Activated CD4-positive, alpha-beta T cell treated with anti-CD3 and anti-CD28 coated beads for 48 hours (primary cell): ENCODE measurements at regions not wholly inside any gene's neighbourhood (a gene's known extent, or its start where the extent isn't known, plus 50 kb on each side); places are given as distances from the start of the nearest gene placed in this dataset.

Experiments used
- DNase-seq: peaks from one replicate; pipeline ENCODE4 v3.0.0-alpha.2; 2020

DNA sequence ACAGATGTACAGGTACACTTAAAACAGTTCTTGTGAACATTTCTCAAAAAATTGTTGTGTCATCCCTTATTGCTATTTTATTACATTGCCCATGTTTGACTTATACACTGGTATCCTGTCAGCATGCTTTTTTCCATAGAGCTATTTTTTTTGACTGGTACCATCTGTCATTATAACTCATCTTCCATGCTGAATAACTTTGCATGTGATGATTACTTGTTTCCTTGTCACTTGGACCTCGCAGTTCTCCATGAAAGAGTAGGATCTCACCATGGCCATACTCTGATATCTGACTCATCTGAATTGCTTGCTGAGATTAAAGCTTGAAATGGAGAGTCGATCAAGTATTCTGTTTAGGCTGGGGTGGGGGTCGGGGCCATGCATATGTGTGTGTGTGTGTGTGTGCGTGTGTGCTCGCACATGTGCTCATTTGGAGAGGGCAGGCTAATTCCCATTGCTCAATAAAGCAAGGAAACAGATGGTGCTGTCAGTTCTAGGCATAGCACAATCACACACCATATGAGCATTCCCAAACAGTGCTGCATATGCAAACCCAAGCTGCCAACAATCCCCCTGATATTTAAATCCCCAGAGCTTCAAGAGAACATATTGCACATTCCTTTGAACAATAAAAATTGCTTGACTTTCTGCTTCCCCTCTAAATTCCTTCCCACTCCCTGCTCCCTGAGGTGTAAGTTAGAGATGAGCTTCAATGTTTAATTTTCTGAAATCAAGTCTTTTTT is 62.9 kb downstream of the NHLRC3 start:
- no peak for DNase-seq

DNA sequence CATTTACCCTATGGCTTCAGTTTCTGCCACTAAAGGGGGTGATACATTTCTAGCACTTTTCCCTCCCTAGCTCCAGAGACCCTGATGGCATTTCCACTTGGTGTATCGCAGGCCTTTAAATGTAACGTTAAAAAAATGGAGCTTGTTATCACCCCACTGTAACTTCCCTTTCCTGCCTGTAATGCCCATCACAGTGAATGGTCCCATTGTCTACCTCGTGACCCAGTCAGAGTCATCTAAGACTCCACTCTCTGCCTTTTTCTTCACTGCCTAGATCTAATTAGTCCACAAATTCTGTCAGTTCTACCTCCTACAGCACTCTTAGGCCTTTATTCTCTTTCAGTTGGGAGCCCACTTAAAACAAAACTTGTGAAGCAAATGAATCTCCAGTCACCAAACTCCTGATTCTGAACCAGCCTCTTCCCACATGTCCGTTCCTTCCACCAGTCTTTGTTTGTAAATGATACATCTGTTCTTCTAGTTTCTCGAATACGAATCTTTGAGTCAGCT is 64.8 kb downstream of the NHLRC3 start:
- no peak for DNase-seq

DNA sequence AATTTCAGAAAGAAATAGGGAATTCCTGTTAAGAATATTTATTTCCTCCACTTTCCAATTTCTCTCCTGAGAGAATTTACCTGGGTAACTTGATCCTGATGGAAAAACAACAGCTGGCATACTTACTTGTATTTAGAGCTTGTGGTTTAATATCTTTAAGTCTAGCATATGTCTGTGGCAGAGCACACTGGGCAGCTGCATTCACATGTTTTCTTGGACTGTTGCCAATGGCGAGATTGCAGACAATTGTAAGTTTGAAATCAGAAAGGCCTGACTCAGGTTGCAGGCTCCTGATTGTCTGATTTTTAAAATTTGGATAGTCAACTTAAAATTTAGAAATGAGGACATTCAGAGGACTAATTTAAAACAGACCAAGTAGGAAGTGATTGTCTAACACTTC is 66.9 kb downstream of the NHLRC3 start:
- no peak for DNase-seq

DNA sequence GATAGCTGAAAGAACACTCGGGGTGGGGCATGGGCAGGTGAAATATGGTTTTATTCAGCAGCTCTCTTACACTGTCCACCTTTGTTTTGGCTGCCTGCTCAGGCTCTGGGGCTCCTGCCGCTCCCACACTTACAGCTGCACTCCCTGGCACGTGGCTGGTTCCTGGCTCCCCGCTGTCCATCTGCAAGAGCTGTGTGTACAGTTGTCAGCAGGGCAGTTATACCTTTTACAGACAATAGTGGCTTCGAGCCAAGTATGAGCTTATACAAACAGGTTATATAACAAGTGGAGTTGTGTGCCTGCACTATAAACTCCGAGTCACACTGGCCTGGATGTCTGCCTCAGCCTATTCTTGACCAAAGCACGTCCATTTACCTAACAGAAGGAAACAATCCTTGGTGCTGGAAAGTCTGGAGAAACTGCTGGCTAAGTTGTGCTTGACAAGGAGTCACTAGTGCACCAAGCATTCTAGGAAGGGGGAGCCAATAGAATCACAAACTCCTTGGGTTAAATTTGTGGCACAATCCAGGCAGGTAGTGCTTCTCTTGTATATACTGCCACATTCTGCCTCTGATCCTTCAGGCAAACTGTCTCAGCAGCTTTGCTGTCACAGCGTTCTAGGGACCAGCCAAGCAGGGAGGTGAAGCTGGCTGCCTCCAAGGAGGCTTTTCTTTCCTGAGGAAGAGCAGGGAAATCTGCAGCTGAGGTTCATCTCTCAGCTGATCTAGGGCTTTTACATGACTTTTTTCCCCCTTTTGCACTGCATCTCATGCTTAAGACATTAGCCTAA is 68.2 kb downstream of the NHLRC3 start:
- DNase-seq = no peak

GRCh38 chr13:39107561-39107960 is 69.3 kb downstream of the NHLRC3 start:
- DNase-seq = no peak

GRCh38 chr13:39108783-39109182 is 70.5 kb downstream of the NHLRC3 start:
- no peak for DNase-seq

DNA sequence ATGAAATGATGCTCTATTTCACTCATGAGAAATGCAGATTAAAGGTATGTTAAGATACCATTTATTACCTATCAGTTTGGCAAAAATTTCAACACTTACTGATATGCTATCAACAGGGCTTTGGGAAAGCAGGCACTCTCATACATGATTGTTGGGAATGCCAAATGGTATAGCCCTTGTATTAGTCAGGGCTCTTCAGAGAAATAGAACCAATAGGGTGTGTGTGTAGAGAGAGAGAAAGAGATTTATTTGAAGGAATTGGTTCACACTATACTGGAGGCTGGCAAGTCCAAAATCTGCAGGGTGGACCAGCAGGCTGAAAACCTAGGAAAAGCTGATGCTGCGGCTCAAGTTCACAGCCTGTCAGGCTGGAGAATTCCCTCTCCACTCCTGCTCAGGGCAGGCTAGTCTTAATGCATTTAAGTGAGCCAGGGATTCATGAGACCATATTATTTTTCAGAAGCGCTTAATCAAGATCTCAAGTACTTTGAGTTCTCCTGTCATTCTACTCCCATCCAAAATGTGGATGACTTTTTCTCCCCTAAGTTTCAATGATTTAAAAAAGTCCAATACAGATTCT is 72.4 kb downstream of the NHLRC3 start:
- no peak for DNase-seq

- no peak for DNase-seq
Measured at GRCh38 chr13:39111145-39111544, 72.9 kb downstream of the NHLRC3 start.

DNA sequence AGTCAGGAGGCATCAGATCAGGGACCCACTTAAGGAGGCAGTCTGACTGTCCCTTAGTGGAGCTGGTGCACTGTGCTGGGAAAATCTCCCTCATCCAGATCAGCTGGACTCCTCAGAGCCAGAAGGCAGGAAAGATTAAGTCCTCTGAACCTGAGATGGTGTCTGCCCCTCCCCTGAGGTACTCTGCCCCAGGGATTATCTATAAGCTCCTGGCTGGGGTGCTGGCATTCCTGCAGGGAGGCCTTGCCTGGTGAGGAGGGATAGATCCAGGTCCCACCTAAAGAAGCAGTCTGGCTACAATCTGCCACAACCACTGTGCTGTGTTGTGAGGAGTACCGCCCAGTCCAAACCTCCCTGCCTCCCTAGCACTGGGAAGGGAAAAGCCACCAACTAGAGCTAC is 81.2 kb downstream of the NHLRC3 start:
- DNase-seq = no peak

DNA sequence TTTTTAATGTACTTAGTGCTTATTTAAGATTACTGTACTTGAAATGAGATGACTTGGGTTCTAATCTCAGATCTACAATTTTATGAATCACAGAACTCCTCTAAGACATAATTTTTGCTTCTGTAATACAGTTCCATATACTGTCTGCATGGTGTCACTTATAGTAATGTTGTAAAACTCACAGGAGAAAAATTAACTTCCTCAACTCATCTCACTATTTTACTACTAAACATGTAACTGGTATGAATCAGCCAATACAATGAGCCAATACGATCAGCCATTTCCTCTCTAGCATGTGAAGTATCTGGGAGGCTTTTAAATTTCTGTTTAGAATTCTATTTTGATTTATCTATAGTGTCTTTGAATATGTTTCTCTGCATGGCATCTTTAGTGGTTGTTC is 85.3 kb downstream of the NHLRC3 start:
- DNase-seq = no peak

DNA sequence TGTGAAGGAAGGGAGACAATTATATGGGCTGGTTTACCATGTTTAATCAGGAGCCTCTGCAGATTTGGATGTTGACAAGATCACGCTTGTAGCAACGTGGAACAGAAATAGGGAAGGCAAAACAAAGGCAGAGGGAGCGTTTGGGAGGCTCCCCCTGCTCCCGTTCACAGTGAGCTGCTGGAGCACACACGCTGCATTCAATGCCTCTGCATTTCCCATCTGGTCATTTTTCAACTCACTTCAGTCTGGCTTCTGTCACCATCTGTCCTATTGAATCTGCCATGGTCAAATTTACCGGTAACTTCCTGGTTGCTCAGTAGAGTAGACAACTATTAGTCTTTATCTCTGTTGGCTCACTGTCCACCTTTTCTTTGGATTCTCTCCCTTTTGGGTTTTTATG is 91.0 kb downstream of the NHLRC3 start:
- DNase-seq = no peak

- DNase-seq = no peak
Measured at GRCh38 chr13:39130301-39130700, 92.0 kb downstream of the NHLRC3 start.

- no peak for DNase-seq
Measured at GRCh38 chr13:39132286-39133230, 94.3 kb downstream of the NHLRC3 start.

GRCh38 chr13:39133781-39134180 is 95.5 kb downstream of the NHLRC3 start:
- DNase-seq = no peak

DNA sequence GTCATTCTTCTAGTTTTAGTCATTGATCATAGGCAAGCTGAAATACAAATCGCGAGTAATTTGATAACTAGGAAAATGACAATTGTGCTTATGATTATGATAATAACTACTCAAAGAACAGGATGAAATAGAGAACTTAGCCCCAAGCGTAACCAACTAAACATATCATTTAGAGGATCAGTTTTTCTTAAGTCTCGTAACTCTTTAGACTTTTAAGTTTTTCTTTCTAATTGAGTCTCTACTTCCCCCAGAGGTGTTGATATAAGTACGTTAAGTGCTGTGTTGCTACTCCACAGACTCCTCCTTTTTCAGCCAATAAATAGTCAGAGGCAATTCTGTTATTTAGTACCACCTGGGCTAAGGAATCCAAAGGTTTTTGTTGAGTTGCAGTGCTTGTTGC is 96.3 kb downstream of the NHLRC3 start:
- DNase-seq = no peak

DNA sequence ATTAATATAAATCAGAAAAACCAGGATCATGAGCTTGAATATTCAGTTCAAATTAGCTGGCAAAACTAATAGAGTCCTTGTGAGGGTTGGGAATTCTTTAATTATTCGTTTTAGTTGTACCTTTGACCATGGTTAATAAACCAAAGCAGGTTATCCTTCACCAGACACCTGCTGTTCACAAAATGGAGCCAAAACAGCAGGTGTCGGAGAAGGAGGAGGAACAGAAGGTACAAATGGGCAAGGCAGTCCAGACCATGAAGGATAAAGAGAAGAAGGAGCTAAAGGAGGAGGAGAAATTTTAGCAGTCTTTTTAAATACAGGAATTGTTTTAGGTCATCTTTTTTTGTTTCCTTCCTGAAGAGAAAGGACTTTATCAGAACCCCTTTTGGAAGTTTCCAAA is 106.1 kb downstream of the NHLRC3 start:
- DNase-seq = no peak

- peak; percentile 49 for DNase-seq
Measured at GRCh38 chr13:39144941-39145533, 106.8 kb downstream of the NHLRC3 start.

- DNase-seq = peak; percentile 28
Measured at GRCh38 chr13:39148513-39148961, 110.3 kb downstream of the NHLRC3 start.

DNA sequence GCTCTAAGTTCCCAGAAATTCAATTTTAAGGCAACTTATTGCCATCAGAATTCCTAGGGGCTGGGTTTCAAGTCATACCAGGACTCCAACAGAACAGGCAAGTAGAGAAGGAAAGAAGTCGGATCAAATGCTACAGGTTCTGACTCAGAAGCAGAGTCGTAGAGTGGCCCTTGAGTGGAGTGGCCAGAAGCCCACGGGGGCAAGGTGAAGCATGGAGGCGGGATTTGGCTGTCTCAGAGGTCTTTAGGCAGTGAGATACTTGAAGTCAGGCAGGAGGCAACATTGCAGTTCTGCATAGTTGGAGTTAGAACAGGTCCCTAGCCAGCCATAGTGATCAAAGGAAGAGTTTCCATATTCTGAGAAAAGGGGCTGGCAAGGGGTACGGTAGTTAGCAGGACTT is 111.6 kb downstream of the NHLRC3 start:
- no peak for DNase-seq

- DNase-seq = no peak
Measured at GRCh38 chr13:39154041-39154440, 115.8 kb downstream of the NHLRC3 start.

DNA sequence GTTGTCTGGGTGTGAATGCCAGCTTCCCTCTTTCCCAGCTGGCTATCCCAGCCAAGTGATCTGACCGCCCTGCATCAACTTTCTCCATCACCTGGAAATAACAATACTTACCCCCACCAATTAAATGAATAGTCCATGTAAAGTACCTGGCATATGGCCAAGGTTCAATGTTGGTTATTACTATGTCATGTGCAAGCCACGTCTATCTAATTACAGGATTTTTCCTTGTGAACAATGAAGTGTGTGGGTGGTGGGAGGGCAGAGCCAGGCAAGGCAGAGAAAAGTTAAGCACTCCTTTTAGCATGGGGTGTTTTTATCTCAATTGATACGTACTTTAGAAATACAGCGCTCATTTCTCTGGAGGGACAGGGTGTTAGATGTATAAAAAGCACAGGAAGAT is 121.1 kb downstream of the NHLRC3 start:
- DNase-seq = peak; percentile 24

DNA sequence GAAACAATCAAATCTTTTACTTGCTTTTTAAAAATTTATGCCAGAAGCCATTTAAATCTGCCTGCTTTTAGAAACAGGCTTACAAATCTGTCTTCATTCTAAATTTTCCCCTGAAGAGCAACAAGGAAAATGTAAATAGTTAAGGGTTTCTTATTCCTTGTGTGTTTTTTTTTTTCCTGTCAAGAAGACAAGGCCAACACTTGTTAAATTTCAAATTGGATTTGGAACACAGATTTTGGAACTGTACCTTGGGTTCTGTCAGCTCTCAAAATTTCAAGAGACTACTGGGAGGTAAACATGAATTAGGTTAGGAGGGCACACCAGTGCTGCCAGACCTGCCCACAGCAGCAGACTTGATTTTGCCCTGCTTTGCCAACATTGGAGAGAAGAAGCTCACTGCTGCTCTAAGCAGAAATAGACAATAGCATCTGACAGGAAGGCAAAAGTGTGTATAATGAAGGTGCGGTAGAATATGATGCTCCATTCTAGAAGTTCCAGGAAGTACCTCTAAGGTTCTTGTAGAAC is 121.7 kb downstream of the NHLRC3 start:
- DNase-seq = no peak
